OCI-LY1 (cell line): ENCODE measurements at regions not wholly inside any gene's neighbourhood (a gene's known extent, or its start where the extent isn't known, plus 50 kb on each side); places are given as distances from the start of the nearest gene placed in this dataset.

ENCODE experiments used
- H2AFZ ChIP-seq: fragments of 200-600 bp; sonication (generic), shearing (Covaris generic); 2 replicates; pipeline ENCODE4 v1.6.0; 2014; ENCODE audit warnings: antibody characterized with exemption, mild to moderate bottlenecking, low read length
- H3F3A ChIP-seq: fragments of 200-600 bp; sonication (generic), shearing (Covaris generic); 2 replicates; pipeline ENCODE4 v1.6.0; 2014; ENCODE audit warnings: mild to moderate bottlenecking, antibody characterized with exemption, low read length, moderate library complexity; ENCODE audit not compliant: insufficient read depth
- H3K27ac ChIP-seq: fragments of 200-600 bp; sonication (generic); 2 replicates; pipeline ENCODE4 v1.5.1; 2014; ENCODE audit warnings: low read length, mixed run types, mild to moderate bottlenecking, low read depth; ENCODE audit not compliant: poor library complexity, severe bottlenecking
- H3K27me3 ChIP-seq: fragments of 200-600 bp; sonication (generic); 2 replicates; pipeline ENCODE4 v1.6.0; 2014; ENCODE audit warnings: antibody characterized with exemption, mild to moderate bottlenecking, low read length, moderate library complexity; ENCODE audit not compliant: insufficient read depth
- H3K36me3 ChIP-seq: fragments of 200-600 bp; sonication (generic); 2 replicates; pipeline ENCODE4 v1.6.1; 2014; ENCODE audit warnings: mild to moderate bottlenecking, antibody characterized with exemption, low read length, moderate library complexity, mixed read lengths; ENCODE audit not compliant: insufficient read depth
- H3K4me1 ChIP-seq: fragments of 200-600 bp; sonication (generic); 2 replicates; pipeline ENCODE4 v1.5.1; 2014; ENCODE audit warnings: mild to moderate bottlenecking, low read length, moderate library complexity; ENCODE audit not compliant: insufficient read depth, severe bottlenecking
- H3K4me2 ChIP-seq: fragments of 200-600 bp; sonication (generic), shearing (Covaris generic); 2 replicates; pipeline ENCODE4 v1.6.1; 2014; ENCODE audit warnings: low read length
- H3K4me3 ChIP-seq: fragments of 200-600 bp; sonication (generic); 2 replicates; pipeline ENCODE4 v1.5.1; 2014; ENCODE audit warnings: low read length, low read depth, mild to moderate bottlenecking, mixed read lengths; ENCODE audit not compliant: poor library complexity, severe bottlenecking
- H3K79me2 ChIP-seq: fragments of 200-600 bp; shearing (Covaris generic); 2 replicates; pipeline ENCODE4 v1.6.1; 2016; ENCODE audit warnings: mixed run types, low read length, mixed read lengths; ENCODE audit not compliant: insufficient read depth
- H3K9ac ChIP-seq: fragments of 200-600 bp; sonication (generic), shearing (Covaris generic); 2 replicates; pipeline ENCODE4 v1.6.1; 2014; ENCODE audit warnings: mild to moderate bottlenecking, low read length, mixed read lengths
- H3K9me2 ChIP-seq: fragments of 200-600 bp; sonication (generic), shearing (Covaris generic); 2 replicates; pipeline ENCODE4 v1.6.1; 2014; ENCODE audit warnings: low read depth, mild to moderate bottlenecking, low read length, mixed read lengths
- H3K9me3 ChIP-seq: fragments of 200-600 bp; shearing (Covaris generic); 2 replicates; pipeline ENCODE4 v1.6.1; 2014; ENCODE audit warnings: low read length, mixed read lengths
- H4K20me1 ChIP-seq: fragments of 200-600 bp; sonication (generic), shearing (Covaris generic); 2 replicates; pipeline ENCODE4 v1.6.0; 2016; ENCODE audit warnings: mild to moderate bottlenecking, low read length; ENCODE audit not compliant: insufficient read depth
- CTCF ChIP-seq: fragments of 200-600 bp; sonication (generic), shearing (Covaris generic); IDR thresholded peaks from 2 replicates; pipeline ENCODE4 v1.5.1; 2017; ENCODE audit warnings: mild to moderate bottlenecking, antibody characterized with exemption, low read length, moderate library complexity, mixed read lengths
- EZH2 ChIP-seq: fragments of 200-600 bp; sonication (generic), shearing (Covaris generic); IDR thresholded peaks from 2 replicates; pipeline ENCODE4 v1.8.0; 2017; ENCODE audit warnings: borderline replicate concordance, mixed run types, mild to moderate bottlenecking, antibody characterized with exemption, low read length, moderate library complexity, mixed read lengths

DNA sequence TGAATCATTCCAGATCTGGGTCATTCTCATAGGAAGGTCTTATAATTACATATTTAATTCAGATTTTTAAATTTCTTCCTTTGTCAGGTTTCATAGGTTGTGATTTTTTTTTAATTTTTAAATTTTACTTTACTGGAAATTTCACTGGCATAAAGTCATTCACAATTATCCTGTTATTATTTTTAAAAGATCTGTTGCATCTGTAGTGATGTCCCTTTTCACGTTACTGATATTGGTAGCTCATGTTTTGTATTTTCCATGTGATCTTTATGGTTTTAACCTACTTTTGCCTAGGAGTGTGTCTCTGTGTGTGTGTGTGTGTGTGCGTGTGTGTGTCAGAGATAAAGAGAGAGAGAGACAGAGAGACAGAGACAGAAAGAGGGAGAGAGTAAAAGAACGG is 216.6 kb upstream of the KCNJ16 start:
- Histone ChIP-seq H3K9me2 (no peaks in the 10 kb centered on the region), H3K9ac (no peak overlapping the region), H3K27me3 (no peaks in the 10 kb centered on the region), H3K36me3 (no peaks in the 10 kb centered on the region), H4K20me1 (no peaks in the 10 kb centered on the region), H3K27ac (no peak overlapping the region), H3K4me1 (no peaks in the 10 kb centered on the region), H3K4me3 (no peak overlapping the region), H3K4me2 (no peak overlapping the region), H2AFZ (no peak overlapping the region), H3F3A (no peaks in the 10 kb centered on the region), H3K79me2 (no peaks in the 10 kb centered on the region), H3K9me3 (peaks cover 10% of the 10 kb centered on the region)
- no peak for TF ChIP-seq CTCF
- TF ChIP-seq EZH2, result no peak

GRCh38 chr17:69860142-69860680 is 214.8 kb upstream of the KCNJ16 start:
- Histone ChIP-seq H3K27me3 (no peaks in the 10 kb centered on the region), H3K4me2 (no peak overlapping the region), H3K9me2 (no peaks in the 10 kb centered on the region), H3K79me2 (no peaks in the 10 kb centered on the region), H3F3A (no peaks in the 10 kb centered on the region), H3K4me3 (no peak overlapping the region), H3K4me1 (no peaks in the 10 kb centered on the region), H3K9me3 (peaks cover 10% of the 10 kb centered on the region), H3K36me3 (no peaks in the 10 kb centered on the region), H3K9ac (no peak overlapping the region), H2AFZ (no peak overlapping the region), H3K27ac (no peak overlapping the region), H4K20me1 (no peaks in the 10 kb centered on the region)
- TF ChIP-seq EZH2, result no peak
- TF ChIP-seq CTCF, result no peak

- Histone ChIP-seq H3K4me1 (no peaks in the 10 kb centered on the region), H3K9ac (no peak overlapping the region), H3K36me3 (no peaks in the 10 kb centered on the region), H3K79me2 (no peaks in the 10 kb centered on the region), H4K20me1 (no peaks in the 10 kb centered on the region), H3K4me3 (no peak overlapping the region), H3K9me2 (no peaks in the 10 kb centered on the region), H3K9me3 (no peaks in the 10 kb centered on the region), H3F3A (no peaks in the 10 kb centered on the region), H3K27ac (no peak overlapping the region), H3K4me2 (no peak overlapping the region), H2AFZ (no peak overlapping the region), H3K27me3 (no peaks in the 10 kb centered on the region)
- TF ChIP-seq EZH2, result no peak
- no peak for TF ChIP-seq CTCF
Measured at GRCh38 chr17:69864462-69864861, 210.6 kb upstream of the KCNJ16 start.
